Stomach (tissue), 8 donors: ENCODE measurements at regions not wholly inside any gene's neighbourhood (a gene's known extent, or its start where the extent isn't known, plus 50 kb on each side); places are given as distances from the start of the nearest gene placed in this dataset.
A peak's percentile ranks its signal among the peaks of the same experiment; 100 is the strongest.

Source experiments
- DNase-seq, 2 donors: peaks; one replicate each; pipeline versions ENCODE4 v3.0.0 to v3.0.0-alpha.2; 2013 to 2019
- H3K27ac ChIP-seq, 5 donors: fragments of 200-600 bp in 4 of 5; sonication (generic) in 4 of 5; one replicate each; pipeline ENCODE4 v1.5.1; 2013 to 2019; ENCODE audit warnings: mild to moderate bottlenecking in 1 of 5, moderate library complexity in 1 of 5
- H3K27me3 ChIP-seq, 3 donors: fragments of 200-600 bp; sonication (generic); one replicate each; pipeline ENCODE4 v1.5.1; 2017 to 2019; ENCODE audit warnings: mixed run types in 1 of 3
- H3K36me3 ChIP-seq, 4 donors: fragments of 200-600 bp; sonication (generic); 1 replicate in 3 of 4; 2 replicates in 1 of 4; pipeline ENCODE4 v1.5.1; 2016 to 2019
- H3K4me1 ChIP-seq, 4 donors: fragments of 200-600 bp; sonication (generic); one replicate each; pipeline ENCODE4 v1.5.1; 2016 to 2019
- H3K4me3 ChIP-seq, 4 donors: fragments of 200-600 bp; sonication (generic) in 3 of 4; one replicate each; pipeline ENCODE4 v1.5.1; 2016 to 2019; ENCODE audit warnings: mild to moderate bottlenecking in 1 of 4
- H3K9me3 ChIP-seq, 4 donors: fragments of 200-600 bp; sonication (generic); one replicate each; pipeline ENCODE4 v1.5.1; 2016 to 2019
- EP300 ChIP-seq: sonication (generic); formaldehyde crosslinking; IDR thresholded peaks from one replicate; pipeline ENCODE4 v1.6.1; 2017; ENCODE audit warnings: antibody characterized with exemption
- POLR2A ChIP-seq, 4 donors: fragments of 450-650 bp; IDR thresholded peaks; one replicate each; pipeline ENCODE4 v1.6.1; 2016; ENCODE audit warnings: antibody characterized with exemption in 4 of 4, control low read depth in 2 of 4, mild to moderate bottlenecking in 1 of 4, moderate library complexity in 1 of 4
- POLR2AphosphoS5 ChIP-seq, 3 donors: sonication (generic); formaldehyde crosslinking; IDR thresholded peaks; one replicate each; pipeline ENCODE4 v1.6.1; 2016; ENCODE audit warnings: antibody characterized with exemption in 3 of 3
- WGBS, 5 donors: extraction: QIAGEN DNeasy Blood & Tissue Kit in 3 of 5; methylation state at CpG; one replicate each; pipeline versions ENCODE4 v1.1.5 to v1.1.7; 2013 to 2018; 5-methylcytosine and 5-hydroxymethylcytosine counted together
- intact Hi-C: fragments of 100-400 bp; cut with DNase I; formaldehyde crosslinking; loops from one replicate; pipeline ENCODE4 v1.15.1; 2023; ENCODE audit warnings: low total_unique reads
- TF ChIP-seq, protein P1 (sequence below), 7 experiments: fragments of 450-650 bp in 4 of 7; fragments of 200-600 bp in 3 of 7; sonication (generic) in 3 of 7; IDR thresholded peaks; one replicate each; pipeline ENCODE4 v1.5.1; 2016 to 2019; ENCODE audit warnings: antibody characterized with exemption in 7 of 7, control low read depth in 2 of 7, mild to moderate bottlenecking in 1 of 7
- donor health status: healthy with polysubstance abuse.
- donor health status: Bipolar disorder and iron deficiency.
- donor health status: healthy.

GRCh38 chr15:46059921-46060594 lies 425.2 kb downstream of the SQOR start:
- TF ChIP-seq, protein P1, sequence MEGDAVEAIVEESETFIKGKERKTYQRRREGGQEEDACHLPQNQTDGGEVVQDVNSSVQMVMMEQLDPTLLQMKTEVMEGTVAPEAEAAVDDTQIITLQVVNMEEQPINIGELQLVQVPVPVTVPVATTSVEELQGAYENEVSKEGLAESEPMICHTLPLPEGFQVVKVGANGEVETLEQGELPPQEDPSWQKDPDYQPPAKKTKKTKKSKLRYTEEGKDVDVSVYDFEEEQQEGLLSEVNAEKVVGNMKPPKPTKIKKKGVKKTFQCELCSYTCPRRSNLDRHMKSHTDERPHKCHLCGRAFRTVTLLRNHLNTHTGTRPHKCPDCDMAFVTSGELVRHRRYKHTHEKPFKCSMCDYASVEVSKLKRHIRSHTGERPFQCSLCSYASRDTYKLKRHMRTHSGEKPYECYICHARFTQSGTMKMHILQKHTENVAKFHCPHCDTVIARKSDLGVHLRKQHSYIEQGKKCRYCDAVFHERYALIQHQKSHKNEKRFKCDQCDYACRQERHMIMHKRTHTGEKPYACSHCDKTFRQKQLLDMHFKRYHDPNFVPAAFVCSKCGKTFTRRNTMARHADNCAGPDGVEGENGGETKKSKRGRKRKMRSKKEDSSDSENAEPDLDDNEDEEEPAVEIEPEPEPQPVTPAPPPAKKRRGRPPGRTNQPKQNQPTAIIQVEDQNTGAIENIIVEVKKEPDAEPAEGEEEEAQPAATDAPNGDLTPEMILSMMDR (IDR thresholded peaks at IDR 0.05): no peak

GRCh38 chr15:46061002-46061401 lies 426.2 kb downstream of the SQOR start:
- Histone ChIP-seq H3K27ac (no peak overlapping the region), H3K9me3 (no peaks in the 10 kb centered on the region), H3K36me3 (no peaks in the 10 kb centered on the region), H3K4me3 (no peak overlapping the region), H3K4me1 (peaks cover 0 to 7% (median 2%) of the 10 kb centered on the region in 4 donors), H3K27me3 (no peaks in the 10 kb centered on the region)
- intact Hi-C loops: no loop called here
- WGBS, 5 donors: 70 to 82% (median 76%) methylated on average over 5 of the region's 5 CpGs
- no peak for DNase-seq
- TF ChIP-seq POLR2AphosphoS5 (IDR thresholded peaks at IDR 0.05) (no peak), POLR2A (IDR thresholded peaks at IDR 0.05) (no peak), EP300 (no peak)
- TF ChIP-seq, protein P1 (IDR thresholded peaks at IDR 0.05): no peak

More at GRCh38 chr15:46059921-46060594, 425.2 kb downstream of the SQOR start:
- WGBS, 5 donors: 58 to 83% (median 68%) methylated on average over 3 of the region's 3 CpGs
- Histone ChIP-seq H3K36me3 (no peaks in the 10 kb centered on the region), H3K9me3 (no peaks in the 10 kb centered on the region), H3K27ac (no peak overlapping the region), H3K4me1 (peaks cover 0 to 7% (median 2%) of the 10 kb centered on the region in 4 donors), H3K4me3 (no peak overlapping the region), H3K27me3 (no peaks in the 10 kb centered on the region)
- intact Hi-C loops: no loop called here
- peak in 1 of 2 donors; percentile 78 for DNase-seq

GRCh38 chr15:46077220-46077619 lies 442.4 kb downstream of the SQOR start:
- TF ChIP-seq POLR2A (IDR thresholded peaks at IDR 0.05): no peak
- no peak for TF ChIP-seq POLR2AphosphoS5 (IDR thresholded peaks at IDR 0.05)
- no peak for TF ChIP-seq EP300
- TF ChIP-seq, protein P1 (IDR thresholded peaks at IDR 0.05): peak in 1 of 7 experiments; percentile 10
- Histone ChIP-seq H3K4me3 (no peak overlapping the region), H3K9me3 (no peaks in the 10 kb centered on the region), H3K4me1 (peaks cover 0 to 6% (median 0%) of the 10 kb centered on the region in 4 donors), H3K27ac (no peak overlapping the region), H3K36me3 (no peaks in the 10 kb centered on the region), H3K27me3 (no peaks in the 10 kb centered on the region)
- intact Hi-C loops: no loop called here
- WGBS, 5 donors: 67 to 80% (median 70%) methylated on average over 2 of the region's 2 CpGs
- no peak for DNase-seq

- TF ChIP-seq POLR2AphosphoS5 (IDR thresholded peaks at IDR 0.05) (no peak), POLR2A (IDR thresholded peaks at IDR 0.05) (no peak), EP300 (no peak)
- Histone ChIP-seq H3K4me1 (peaks cover 0 to 6% (median 0%) of the 10 kb centered on the region in 4 donors), H3K36me3 (no peaks in the 10 kb centered on the region), H3K4me3 (no peak overlapping the region), H3K27me3 (no peaks in the 10 kb centered on the region), H3K9me3 (no peaks in the 10 kb centered on the region), H3K27ac (no peak overlapping the region)
- DNase-seq: no peak
- intact Hi-C loops: no loop called here
- WGBS, 5 donors: 90 to 97% (median 94%) methylated on average over 3 of the region's 3 CpGs
Observed at GRCh38 chr15:46079046-46079445, 444.2 kb downstream of the SQOR start.

- H3K9me3 ChIP-seq: no peaks in the 10 kb centered on the region
- H3K4me1 ChIP-seq: peaks cover 0 to 6% (median 0%) of the 10 kb centered on the region in 4 donors
- no peak overlapping the region for H3K27ac ChIP-seq
- DNase-seq: peak in 1 of 2 donors; percentile 76
- H3K36me3 ChIP-seq: no peaks in the 10 kb centered on the region
- no peaks in the 10 kb centered on the region for H3K27me3 ChIP-seq
- no peak overlapping the region for H3K4me3 ChIP-seq
- intact Hi-C loops: no loop called here
- WGBS, 5 donors: 22 to 40% (median 35%) methylated on average over 7 of the region's 7 CpGs
- TF ChIP-seq, protein P1 (IDR thresholded peaks at IDR 0.05): no peak
- no peak for TF ChIP-seq EP300
- no peak for TF ChIP-seq POLR2AphosphoS5 (IDR thresholded peaks at IDR 0.05)
- no peak for TF ChIP-seq POLR2A (IDR thresholded peaks at IDR 0.05)
Observed at GRCh38 chr15:46080016-46080415, 445.2 kb downstream of the SQOR start.
